ENCODE measurements at regions not wholly inside any gene's neighbourhood (a gene's known extent, or its start where the extent isn't known, plus 50 kb on each side); places are given as distances from the start of the nearest gene placed in this dataset.
"Not testable (repeated sequence)": the region's sequence is repeated elsewhere in the genome, so short reads cannot be mapped to it uniquely, and the experiment has no call there.

- H3K27me3 Mint-ChIP-seq (ENCODE audit: insufficient read depth) = no peaks in the 10 kb centered on the region
- peaks cover 12% of the 10 kb centered on the region; the same call in 1 of the 2 replicates for H3K9me3 Mint-ChIP-seq
- no peaks in the 10 kb centered on the region for H3K4me1 Mint-ChIP-seq (ENCODE audit: low read depth)
- peak; percentile 73 for TF ChIP-seq CTCF (IDR thresholded peaks at IDR 0.05)
- H3K27ac Mint-ChIP-seq = no peak overlapping the region
- H3K4me3 Mint-ChIP-seq = no peak overlapping the region
- H3K36me3 Mint-ChIP-seq (ENCODE audit: low read depth) = peaks cover 5% of the 10 kb centered on the region; the same call in 1 of the 2 replicates
- peak; percentile 1 for DNase-seq
These were observed 82.9 kb downstream of the LAS1L start for GRCh38 chrX:65451663-65452062.

- Mint-ChIP-seq H3K9me3 (peaks cover 6% of the 10 kb centered on the region; the same call in 1 of the 2 replicates), H3K27ac (no peak overlapping the region), H3K36me3 (ENCODE audit: low read depth) (no peaks in the 10 kb centered on the region), H3K4me1 (ENCODE audit: low read depth) (no peaks in the 10 kb centered on the region), H3K27me3 (ENCODE audit: insufficient read depth) (no peaks in the 10 kb centered on the region; the same call in 1 of the 2 replicates), H3K4me3 (no peak overlapping the region)
- DNase-seq = no peak
- TF ChIP-seq CTCF (IDR thresholded peaks at IDR 0.05) = no peak
These were observed 114.4 kb downstream of the LAS1L start for GRCh38 chrX:65420154-65420553.

- DNase-seq; H3K4me1 Mint-ChIP-seq (ENCODE audit: low read depth); H3K36me3 Mint-ChIP-seq (ENCODE audit: low read depth); H3K27me3 Mint-ChIP-seq (ENCODE audit: insufficient read depth); H3K4me3 Mint-ChIP-seq; H3K27ac Mint-ChIP-seq; H3K9me3 Mint-ChIP-seq: not testable (repeated sequence)
These were observed 126.9 kb downstream of the LAS1L start for GRCh38 chrX:65407662-65408061.

GRCh38 chrX:65407157-65407626 lies 127.4 kb downstream of the LAS1L start:
- H3K4me3 Mint-ChIP-seq = no peak overlapping the region
- no peak for TF ChIP-seq CTCF (IDR thresholded peaks at IDR 0.05)
- no peaks in the 10 kb centered on the region for H3K36me3 Mint-ChIP-seq (ENCODE audit: low read depth)
- no peak for DNase-seq
- H3K27ac Mint-ChIP-seq = no peak overlapping the region
- H3K4me1 Mint-ChIP-seq (ENCODE audit: low read depth) = no peaks in the 10 kb centered on the region
- H3K9me3 Mint-ChIP-seq = peaks cover 10% of the 10 kb centered on the region; the same call in 1 of the 2 replicates
- no peaks in the 10 kb centered on the region for H3K27me3 Mint-ChIP-seq (ENCODE audit: insufficient read depth)

GRCh38 chrX:65406532-65406931 lies 128.1 kb downstream of the LAS1L start:
- peaks cover 10% of the 10 kb centered on the region; the same call in 1 of the 2 replicates for H3K9me3 Mint-ChIP-seq
- DNase-seq = no peak
- no peak overlapping the region for H3K27ac Mint-ChIP-seq
- no peaks in the 10 kb centered on the region for H3K4me1 Mint-ChIP-seq (ENCODE audit: low read depth)
- no peaks in the 10 kb centered on the region for H3K36me3 Mint-ChIP-seq (ENCODE audit: low read depth)
- H3K4me3 Mint-ChIP-seq = no peak overlapping the region
- no peaks in the 10 kb centered on the region for H3K27me3 Mint-ChIP-seq (ENCODE audit: insufficient read depth)
- TF ChIP-seq CTCF (IDR thresholded peaks at IDR 0.05) = no peak

- H3K27me3 Mint-ChIP-seq (ENCODE audit: insufficient read depth) = no peaks in the 10 kb centered on the region
These were observed 142.3 kb downstream of the LAS1L start for GRCh38 chrX:65392284-65392683.

GRCh38 chrX:65389120-65389519 lies 145.5 kb downstream of the LAS1L start:
- H3K27me3 Mint-ChIP-seq (ENCODE audit: insufficient read depth); H3K9me3 Mint-ChIP-seq; DNase-seq; H3K27ac Mint-ChIP-seq; H3K36me3 Mint-ChIP-seq (ENCODE audit: low read depth); H3K4me1 Mint-ChIP-seq (ENCODE audit: low read depth); H3K4me3 Mint-ChIP-seq: not testable (repeated sequence)

More at GRCh38 chrX:65392284-65392683, 142.3 kb downstream of the LAS1L start:
- Mint-ChIP-seq H3K4me3 (no peak overlapping the region), H3K36me3 (ENCODE audit: low read depth) (no peaks in the 10 kb centered on the region), H3K9me3 (peaks cover 12% of the 10 kb centered on the region), H3K27ac (no peak overlapping the region), H3K4me1 (ENCODE audit: low read depth) (no peaks in the 10 kb centered on the region)
- TF ChIP-seq CTCF (IDR thresholded peaks at IDR 0.05) = no peak
- DNase-seq = no peak

Measured in HFFc6 (cell line).